Neuron (in vitro differentiated cells): ENCODE measurements at regions not wholly inside any gene's neighbourhood (a gene's known extent, or its start where the extent isn't known, plus 50 kb on each side); places are given as distances from the start of the nearest gene placed in this dataset.
"Not testable (repeated sequence)": the region's sequence is repeated elsewhere in the genome, so short reads cannot be mapped to it uniquely, and the experiment has no call there.

Experiments
- H2AFZ ChIP-seq: one replicate; pipeline ENCODE4 v1.6.1; 2013; ENCODE audit warnings: low read depth, mild to moderate bottlenecking, inconsistent platforms, low read length, moderate library complexity
- H3K27me3 ChIP-seq: one replicate; pipeline ENCODE4 v1.6.1; 2013; ENCODE audit warnings: low read length; ENCODE audit not compliant: insufficient read depth
- H3K36me3 ChIP-seq: one replicate; pipeline ENCODE4 v1.6.1; 2013; ENCODE audit warnings: low read length; ENCODE audit not compliant: insufficient read depth
- H3K4me1 ChIP-seq: one replicate; pipeline ENCODE4 v1.6.1; 2013; ENCODE audit warnings: low read length; ENCODE audit not compliant: insufficient read depth
- H3K4me3 ChIP-seq: 2 replicates; pipeline ENCODE4 v1.5.1; 2013; ENCODE audit warnings: mild to moderate bottlenecking, low read length, moderate library complexity
- H3K9me3 ChIP-seq: one replicate; pipeline ENCODE4 v1.6.1; 2013; ENCODE audit warnings: low read length

DNA sequence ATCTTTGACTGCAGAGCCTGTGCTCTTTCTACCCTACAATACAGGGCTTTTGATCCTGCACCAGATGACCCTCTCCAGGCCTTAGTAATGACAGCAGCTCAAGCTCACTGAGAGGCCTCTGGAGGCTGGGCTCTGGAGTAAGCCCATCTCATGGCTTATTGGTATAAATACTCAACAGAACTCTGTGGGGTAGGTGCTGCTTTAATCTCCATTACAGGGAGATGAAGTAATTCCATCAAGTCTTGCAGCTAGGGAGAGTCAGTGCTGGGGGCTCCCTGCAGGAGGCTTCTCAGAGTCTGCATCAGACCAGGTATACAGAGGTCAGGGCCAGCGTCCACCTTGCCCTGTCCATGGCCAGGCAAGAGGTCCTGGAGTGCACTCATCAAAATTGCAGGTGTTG lies 89.2 kb upstream of the SLC6A11 start:
- H3K36me3 ChIP-seq = no peaks in the 10 kb centered on the region
- no peak overlapping the region for H2AFZ ChIP-seq

DNA sequence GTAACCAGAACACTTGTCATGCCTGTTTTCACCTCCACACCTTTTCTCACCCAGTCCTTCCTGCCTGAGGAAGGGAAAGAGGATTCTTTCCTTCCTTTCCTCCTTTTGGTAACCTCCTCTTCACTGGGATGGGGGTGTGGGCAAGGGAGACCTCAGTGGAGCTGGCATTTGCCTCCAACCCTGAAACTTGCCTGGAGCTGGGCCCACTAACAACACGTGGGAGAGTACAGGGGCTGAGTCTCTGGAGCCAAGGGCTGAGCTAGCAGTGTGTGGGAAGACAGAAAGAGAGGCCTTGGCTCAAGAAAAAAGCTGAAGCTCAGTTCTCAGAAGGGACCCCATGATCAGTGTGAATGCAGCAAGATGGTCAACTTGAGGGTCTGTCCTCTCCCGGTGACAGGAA lies 86.6 kb upstream of the SLC6A11 start:
- Histone ChIP-seq H3K36me3 (no peaks in the 10 kb centered on the region), H3K4me1 (no peaks in the 10 kb centered on the region), H3K4me3 (no peak overlapping the region), H3K9me3 (no peaks in the 10 kb centered on the region), H2AFZ (no peak overlapping the region), H3K27me3 (no peaks in the 10 kb centered on the region)

More for the DNA sequence above, 89.2 kb upstream of the SLC6A11 start:
- no peaks in the 10 kb centered on the region for H3K4me1 ChIP-seq
- H3K4me3 ChIP-seq = no peak overlapping the region
- no peaks in the 10 kb centered on the region for H3K27me3 ChIP-seq
- H3K9me3 ChIP-seq = no peaks in the 10 kb centered on the region

DNA sequence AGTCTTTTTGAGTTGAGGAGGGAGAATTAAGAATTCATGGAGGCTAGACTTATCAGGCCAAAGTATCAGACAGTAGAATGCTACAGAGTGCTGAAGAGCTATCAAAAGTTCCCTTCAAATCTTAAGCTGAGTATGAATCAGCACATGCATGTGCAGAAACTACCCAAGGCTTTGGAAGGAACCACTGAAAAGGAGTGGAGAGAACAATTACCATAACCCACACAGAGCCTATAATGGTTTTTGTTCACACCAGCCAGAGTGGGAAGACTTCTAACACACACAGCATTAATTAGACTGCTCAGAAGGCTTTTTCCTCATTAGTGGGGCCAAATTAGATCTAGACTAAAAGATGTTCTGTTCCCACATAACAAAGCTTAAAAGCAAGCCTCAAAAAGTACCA lies 83.7 kb upstream of the SLC6A11 start:
- H3K36me3 ChIP-seq = no peaks in the 10 kb centered on the region
- no peak overlapping the region for H2AFZ ChIP-seq
- no peaks in the 10 kb centered on the region for H3K9me3 ChIP-seq
- no peak overlapping the region for H3K4me3 ChIP-seq
- H3K27me3 ChIP-seq = no peaks in the 10 kb centered on the region
- H3K4me1 ChIP-seq = no peaks in the 10 kb centered on the region

DNA sequence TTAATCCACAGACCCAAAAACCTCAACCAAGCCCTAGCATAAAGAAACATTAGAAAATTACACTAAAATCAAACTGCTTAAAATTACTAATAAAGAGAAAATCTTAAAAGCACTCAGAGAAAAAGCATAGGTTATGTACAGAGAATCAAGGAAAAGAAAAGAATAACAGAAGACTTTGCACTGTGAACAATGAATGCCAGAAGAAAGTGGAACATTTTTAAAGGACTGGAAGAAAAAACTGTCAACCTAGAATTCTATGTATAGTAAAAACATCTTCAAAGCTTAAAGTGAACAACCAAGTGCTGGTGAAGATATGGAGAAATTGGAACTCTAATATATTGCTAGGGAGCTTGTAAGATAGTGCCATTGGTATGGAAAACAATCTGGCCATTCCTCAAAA lies 82.7 kb upstream of the SLC6A11 start:
- Histone ChIP-seq H3K27me3 (peaks cover 4% of the 10 kb centered on the region), H3K36me3 (no peaks in the 10 kb centered on the region), H3K4me1 (no peaks in the 10 kb centered on the region), H3K4me3 (no peak overlapping the region), H2AFZ (no peak overlapping the region), H3K9me3 (no peaks in the 10 kb centered on the region)

DNA sequence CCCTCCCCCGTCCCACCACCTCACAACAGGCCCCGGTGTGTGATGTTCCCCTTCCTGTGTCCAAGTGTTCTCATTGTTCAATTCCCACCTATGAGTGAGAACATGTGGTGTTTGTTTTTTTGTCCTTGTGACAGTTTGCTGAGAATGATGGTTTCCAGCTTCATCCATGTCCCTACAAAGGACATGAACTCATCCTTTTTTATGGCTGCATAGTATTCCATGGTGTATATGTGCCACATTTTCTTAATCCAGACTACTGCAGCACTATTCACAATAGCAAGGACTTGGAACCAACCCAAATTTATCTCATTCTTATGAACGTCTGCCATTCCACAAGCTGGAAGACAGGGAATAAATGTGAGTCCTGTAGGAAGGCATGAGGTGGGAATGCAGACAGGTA lies 79.6 kb upstream of the SLC6A11 start:
- H3K4me3 ChIP-seq, H3K36me3 ChIP-seq, H2AFZ ChIP-seq, H3K9me3 ChIP-seq, H3K27me3 ChIP-seq, H3K4me1 ChIP-seq: not testable (repeated sequence)

DNA sequence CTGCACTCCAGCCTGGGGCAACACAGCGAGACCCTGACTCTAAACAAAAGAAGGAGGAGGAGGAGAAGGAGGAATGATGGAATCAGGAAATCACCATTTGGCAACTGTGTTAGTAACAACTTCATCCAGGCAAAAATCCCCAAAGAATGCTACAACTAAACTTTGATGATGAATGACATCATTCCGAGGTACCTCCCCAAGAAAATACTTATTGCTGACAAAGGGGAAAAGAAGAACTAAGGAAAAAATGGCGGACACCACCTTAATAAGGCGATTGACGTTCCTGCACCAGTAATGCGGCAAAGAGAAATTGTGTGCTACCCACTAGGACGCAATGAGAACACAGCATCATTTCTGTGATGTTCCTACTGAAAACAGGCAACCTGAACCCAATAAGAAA lies 78.2 kb upstream of the SLC6A11 start:
- Histone ChIP-seq H3K27me3 (peaks cover 4% of the 10 kb centered on the region), H3K36me3 (no peaks in the 10 kb centered on the region), H3K4me1 (no peaks in the 10 kb centered on the region), H2AFZ (no peak overlapping the region), H3K9me3 (no peaks in the 10 kb centered on the region), H3K4me3 (no peak overlapping the region)

DNA sequence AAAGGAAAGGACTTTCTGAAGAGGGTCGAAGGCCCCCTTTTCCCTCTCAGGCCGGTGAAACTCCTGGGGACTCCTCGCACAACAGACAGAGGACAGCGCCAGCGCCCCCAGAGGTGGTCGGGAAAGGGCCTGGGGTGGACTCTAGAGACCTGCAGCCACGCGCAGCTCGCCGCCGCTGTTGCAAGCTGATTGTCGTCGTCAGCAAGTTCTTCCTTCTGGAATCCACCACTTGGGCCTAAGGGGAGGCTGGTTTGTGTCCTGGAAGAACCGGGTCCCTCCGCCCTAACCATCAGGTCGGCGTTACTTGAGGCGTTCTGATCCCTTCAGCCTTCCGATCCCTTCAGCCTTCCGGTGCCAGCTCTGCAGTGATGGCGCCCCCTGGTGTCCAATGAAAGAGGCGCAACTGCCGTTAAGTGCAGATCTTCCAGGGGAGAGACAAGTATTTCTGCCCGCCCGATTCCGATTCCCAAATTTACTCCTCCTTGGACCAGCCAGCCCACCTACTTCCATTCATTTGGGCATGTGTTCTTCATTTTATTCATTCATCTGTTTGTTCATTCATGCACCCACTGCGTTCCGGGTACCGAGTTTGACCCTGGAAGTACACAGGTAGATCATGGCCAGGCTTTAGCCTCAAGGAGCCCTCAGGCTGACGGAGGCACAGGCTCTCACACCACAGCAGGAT lies 77.2 kb upstream of the SLC6A11 start:
- no peaks in the 10 kb centered on the region for H3K36me3 ChIP-seq
- H3K27me3 ChIP-seq = peaks cover 4% of the 10 kb centered on the region
- H3K4me1 ChIP-seq = no peaks in the 10 kb centered on the region
- no peaks in the 10 kb centered on the region for H3K9me3 ChIP-seq
- peak overlapping the region; percentile 70 for H2AFZ ChIP-seq
- peak overlapping the region; percentile 36 for H3K4me3 ChIP-seq

DNA sequence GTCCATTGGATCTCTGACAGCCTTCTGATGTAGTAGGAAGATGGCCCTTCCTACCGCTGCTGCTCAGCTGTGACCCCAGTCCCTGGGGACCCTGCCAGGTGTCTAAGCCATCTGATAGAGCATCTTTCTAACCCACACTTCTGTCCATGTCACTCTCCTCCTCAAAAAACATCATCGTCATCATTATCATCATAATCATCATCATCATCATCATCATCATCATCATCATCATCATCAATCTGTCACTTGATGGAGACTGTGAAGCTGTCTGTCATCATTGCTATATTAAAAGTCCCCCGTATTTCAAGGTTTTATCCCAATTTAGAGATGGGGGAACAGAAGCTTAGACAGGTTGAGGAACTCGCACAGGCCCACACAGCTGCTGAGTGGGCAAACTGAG lies 75.1 kb upstream of the SLC6A11 start:
- H2AFZ ChIP-seq = no peak overlapping the region

DNA sequence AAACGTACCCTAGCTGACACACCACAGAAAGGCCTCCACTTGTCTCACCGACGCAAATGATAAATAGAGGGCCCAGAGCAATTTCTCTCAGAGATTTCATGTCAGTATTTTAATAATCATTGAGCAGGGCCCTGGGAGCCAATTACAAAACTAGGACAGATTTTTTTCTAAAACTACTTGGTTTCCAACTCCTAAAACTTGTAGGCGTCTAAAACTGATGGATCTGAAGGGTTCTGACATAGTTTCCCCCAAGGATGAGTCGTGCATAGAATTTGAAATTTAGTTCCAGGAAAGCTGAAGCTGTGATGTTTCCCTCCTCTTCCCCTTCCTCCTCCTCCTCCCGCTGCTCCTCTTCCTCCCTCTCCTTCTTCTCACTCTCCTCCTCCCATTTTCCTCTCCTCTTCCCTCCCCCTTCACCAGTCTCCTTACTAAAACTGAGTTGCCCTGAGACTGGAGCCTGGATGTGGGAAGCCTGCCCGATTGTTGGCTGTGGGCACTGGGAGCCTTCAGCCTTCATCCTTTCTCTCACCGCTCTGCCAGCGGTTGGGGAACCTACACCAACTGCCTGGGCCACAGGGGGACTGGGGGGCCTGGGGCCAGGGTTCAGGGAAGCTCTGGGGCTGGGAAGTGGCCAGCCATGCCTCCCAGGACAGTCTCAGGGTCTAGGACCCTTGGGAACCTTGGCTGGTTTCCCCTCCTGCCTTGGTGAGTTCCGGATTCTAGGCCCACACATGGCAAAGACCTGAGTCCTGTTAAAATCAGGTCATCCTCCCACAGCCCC lies 73.9 kb upstream of the SLC6A11 start:
- no peak overlapping the region for H2AFZ ChIP-seq
- H3K4me3 ChIP-seq = no peak overlapping the region
- H3K36me3 ChIP-seq = no peaks in the 10 kb centered on the region

More for the DNA sequence above, 75.1 kb upstream of the SLC6A11 start:
- no peaks in the 10 kb centered on the region for H3K9me3 ChIP-seq
- no peak overlapping the region for H3K4me3 ChIP-seq
- H3K27me3 ChIP-seq = peaks cover 4% of the 10 kb centered on the region
- H3K4me1 ChIP-seq = no peaks in the 10 kb centered on the region
- no peaks in the 10 kb centered on the region for H3K36me3 ChIP-seq

DNA sequence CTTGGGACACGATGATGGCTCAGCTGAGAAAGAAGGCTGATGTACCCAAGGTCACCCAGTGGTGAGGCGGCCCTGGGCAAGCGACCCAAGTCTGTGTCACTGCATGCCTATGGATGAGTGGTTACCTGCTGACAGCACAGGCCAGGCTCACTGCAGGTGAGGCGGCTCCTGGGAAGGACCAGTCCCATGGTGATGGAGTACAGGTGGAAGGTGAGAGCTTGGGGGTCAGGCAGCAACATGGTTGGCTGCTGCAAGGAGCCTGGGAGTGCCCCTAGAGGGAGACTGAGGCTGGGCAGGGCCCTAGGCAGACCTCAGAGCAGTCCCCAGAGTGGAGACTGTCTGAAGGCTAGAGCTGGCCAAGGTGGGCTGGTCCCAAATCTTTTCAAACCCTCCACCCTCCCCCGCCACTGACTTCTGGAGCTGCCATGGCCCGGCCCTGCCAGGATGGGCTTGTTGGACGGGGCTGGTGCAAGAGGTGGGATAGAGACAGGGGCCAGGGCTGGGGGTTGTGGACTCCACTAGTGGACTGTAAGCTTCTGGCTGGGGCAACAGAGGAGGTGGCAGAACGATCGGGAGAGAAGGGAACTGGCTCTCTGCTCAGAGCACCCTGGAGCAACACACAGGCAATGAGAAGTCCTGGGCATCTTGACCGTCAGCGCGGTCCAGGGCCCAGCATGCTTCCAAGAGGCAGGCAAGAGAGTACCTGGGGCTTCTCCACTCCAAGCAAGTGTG lies 72.5 kb upstream of the SLC6A11 start:
- no peak overlapping the region for H2AFZ ChIP-seq
- H3K4me1 ChIP-seq = no peaks in the 10 kb centered on the region
- no peaks in the 10 kb centered on the region for H3K27me3 ChIP-seq

More for the DNA sequence above, 73.9 kb upstream of the SLC6A11 start:
- H3K9me3 ChIP-seq = no peaks in the 10 kb centered on the region
- H3K27me3 ChIP-seq = peaks cover 4% of the 10 kb centered on the region
- no peaks in the 10 kb centered on the region for H3K4me1 ChIP-seq

DNA sequence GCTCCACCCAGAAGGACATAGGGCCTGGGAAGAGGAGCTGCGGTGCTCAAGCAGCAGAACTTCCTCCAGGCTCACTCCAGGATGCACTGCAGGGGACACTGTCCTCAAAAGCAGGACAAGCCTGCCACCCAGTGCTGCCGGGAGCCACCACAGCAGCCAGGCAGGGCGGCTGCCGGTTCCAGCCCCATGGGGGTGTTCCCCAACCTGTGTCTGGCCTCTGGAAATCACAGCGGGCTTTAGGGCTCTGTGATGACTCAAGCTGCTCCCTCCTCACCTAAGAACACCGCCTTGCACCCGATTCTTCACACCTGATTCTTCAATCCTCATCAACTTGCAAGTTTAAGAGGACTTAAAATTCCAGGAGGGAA lies 71.9 kb upstream of the SLC6A11 start:
- Histone ChIP-seq H3K4me3 (no peak overlapping the region), H3K27me3 (no peaks in the 10 kb centered on the region), H2AFZ (no peak overlapping the region), H3K36me3 (no peaks in the 10 kb centered on the region), H3K4me1 (no peaks in the 10 kb centered on the region), H3K9me3 (no peaks in the 10 kb centered on the region)

More for the DNA sequence above, 72.5 kb upstream of the SLC6A11 start:
- H3K4me3 ChIP-seq = no peak overlapping the region
- H3K36me3 ChIP-seq = no peaks in the 10 kb centered on the region
- H3K9me3 ChIP-seq = no peaks in the 10 kb centered on the region

DNA sequence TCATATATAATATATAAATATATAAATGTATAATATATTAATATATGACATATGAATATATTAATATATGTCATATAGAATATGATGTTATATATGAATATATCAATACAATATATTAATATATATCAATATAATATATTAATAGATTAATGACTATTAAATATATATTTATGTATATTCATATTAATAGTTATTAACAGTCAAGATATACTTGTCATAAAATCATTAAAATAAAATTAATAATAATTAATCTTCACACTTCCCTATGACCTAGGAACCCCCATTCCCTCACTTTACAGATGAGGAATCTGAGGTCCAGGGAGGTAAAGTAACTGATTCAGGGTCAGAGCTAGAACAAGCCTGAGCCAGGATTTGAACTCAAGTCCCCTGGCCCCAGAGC lies 70.6 kb upstream of the SLC6A11 start:
- no peaks in the 10 kb centered on the region for H3K4me1 ChIP-seq
- no peaks in the 10 kb centered on the region for H3K27me3 ChIP-seq

DNA sequence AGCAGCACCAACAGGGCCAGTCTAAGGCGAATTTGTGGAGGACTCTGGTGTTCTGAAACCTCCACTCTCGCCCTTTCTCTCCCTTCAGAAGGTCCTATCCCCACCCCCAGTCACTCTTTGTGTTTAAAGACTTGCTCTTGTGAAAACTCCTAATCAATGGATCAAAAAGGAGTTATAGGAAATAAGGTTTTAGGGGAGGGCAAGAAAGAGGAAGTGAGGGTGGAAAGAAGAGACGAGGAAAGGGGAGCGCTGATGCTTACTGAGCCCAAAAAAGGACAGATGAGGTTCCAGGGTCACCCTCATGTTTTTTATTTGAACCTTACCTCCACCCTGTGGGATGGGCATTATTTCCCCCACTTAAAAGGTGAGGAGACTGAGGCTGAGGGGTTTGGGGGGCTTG lies 70.0 kb upstream of the SLC6A11 start:
- no peaks in the 10 kb centered on the region for H3K36me3 ChIP-seq
- H2AFZ ChIP-seq = no peak overlapping the region
- no peaks in the 10 kb centered on the region for H3K9me3 ChIP-seq
- H3K4me1 ChIP-seq = no peaks in the 10 kb centered on the region
- H3K4me3 ChIP-seq = no peak overlapping the region
- H3K27me3 ChIP-seq = no peaks in the 10 kb centered on the region

More for the DNA sequence above, 70.6 kb upstream of the SLC6A11 start:
- no peak overlapping the region for H2AFZ ChIP-seq
- no peaks in the 10 kb centered on the region for H3K9me3 ChIP-seq
- H3K4me3 ChIP-seq = no peak overlapping the region
- H3K36me3 ChIP-seq = no peaks in the 10 kb centered on the region
